ENCODE measurements at regions not wholly inside any gene's neighbourhood (a gene's known extent, or its start where the extent isn't known, plus 50 kb on each side); places are given as distances from the start of the nearest gene placed in this dataset.

DNA sequence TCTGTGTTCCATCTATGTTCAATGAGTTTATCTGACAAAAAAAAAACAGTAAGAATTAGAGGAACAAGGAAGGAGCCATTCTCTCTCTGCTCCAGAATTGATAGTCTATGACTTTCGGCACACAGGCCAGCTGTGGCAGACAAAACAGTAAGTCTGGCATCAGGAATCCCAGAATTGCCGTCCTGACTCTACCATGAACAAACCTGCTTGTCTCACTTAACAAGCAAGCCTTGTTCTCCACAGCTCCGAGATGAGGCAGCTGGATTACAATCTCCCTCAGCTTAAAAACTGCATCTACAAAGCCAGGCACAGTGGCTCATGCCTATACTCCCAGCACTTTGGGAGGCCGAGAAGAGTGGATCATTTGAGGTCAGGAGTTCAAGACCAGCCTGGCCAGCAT, 153.6 kb upstream of the TMCC3 start:
- no peak overlapping the region for H3K4me3 ChIP-seq (ENCODE audit: low read length in 2 of 2)

GRCh38 chr12:94802796-94803195, 152.4 kb upstream of the TMCC3 start:
- Histone ChIP-seq H3K36me3 (ENCODE audit: control insufficient read depth in 2 of 2, insufficient read depth in 2 of 2, low read length in 2 of 2) (no peaks in the 10 kb centered on the region), H3K4me1 (ENCODE audit: control insufficient read depth in 2 of 2, insufficient read depth in 2 of 2, low read length in 2 of 2) (no peaks in the 10 kb centered on the region), H3K9ac (ENCODE audit: low read depth in 1 of 2, low read length in 2 of 2) (no peak overlapping the region), H3K4me3 (ENCODE audit: low read length in 2 of 2) (no peak overlapping the region), H3K27me3 (ENCODE audit: control insufficient read depth in 2 of 2, insufficient read depth in 2 of 2, low read length in 2 of 2) (no peaks in the 10 kb centered on the region), H3K27ac (ENCODE audit: low read depth in 2 of 2, low read length in 2 of 2) (no peak overlapping the region), H3K9me3 (ENCODE audit: control insufficient read depth in 2 of 2, low read length in 2 of 2) (no peaks in the 10 kb centered on the region)

More for the DNA sequence above, 153.6 kb upstream of the TMCC3 start:
- Histone ChIP-seq H3K36me3 (ENCODE audit: control insufficient read depth in 2 of 2, insufficient read depth in 2 of 2, low read length in 2 of 2) (no peaks in the 10 kb centered on the region), H3K9ac (ENCODE audit: low read depth in 1 of 2, low read length in 2 of 2) (no peak overlapping the region), H3K27me3 (ENCODE audit: control insufficient read depth in 2 of 2, insufficient read depth in 2 of 2, low read length in 2 of 2) (no peaks in the 10 kb centered on the region), H3K4me1 (ENCODE audit: control insufficient read depth in 2 of 2, insufficient read depth in 2 of 2, low read length in 2 of 2) (no peaks in the 10 kb centered on the region), H3K27ac (ENCODE audit: low read depth in 2 of 2, low read length in 2 of 2) (no peak overlapping the region), H3K9me3 (ENCODE audit: control insufficient read depth in 2 of 2, low read length in 2 of 2) (no peaks in the 10 kb centered on the region)

GRCh38 chr12:94801745-94802144, 151.4 kb upstream of the TMCC3 start:
- H3K4me1 ChIP-seq (ENCODE audit: control insufficient read depth in 2 of 2, insufficient read depth in 2 of 2, low read length in 2 of 2), result no peaks in the 10 kb centered on the region
- no peak overlapping the region for H3K4me3 ChIP-seq (ENCODE audit: low read length in 2 of 2)
- no peak overlapping the region for H3K27ac ChIP-seq (ENCODE audit: low read depth in 2 of 2, low read length in 2 of 2)
- H3K9me3 ChIP-seq (ENCODE audit: control insufficient read depth in 2 of 2, low read length in 2 of 2), result no peaks in the 10 kb centered on the region
- H3K9ac ChIP-seq (ENCODE audit: low read depth in 1 of 2, low read length in 2 of 2), result no peak overlapping the region
- no peaks in the 10 kb centered on the region for H3K27me3 ChIP-seq (ENCODE audit: control insufficient read depth in 2 of 2, insufficient read depth in 2 of 2, low read length in 2 of 2)
- H3K36me3 ChIP-seq (ENCODE audit: control insufficient read depth in 2 of 2, insufficient read depth in 2 of 2, low read length in 2 of 2), result no peaks in the 10 kb centered on the region

- Histone ChIP-seq H3K27ac (ENCODE audit: low read depth in 2 of 2, low read length in 2 of 2) (no peak overlapping the region), H3K36me3 (ENCODE audit: control insufficient read depth in 2 of 2, insufficient read depth in 2 of 2, low read length in 2 of 2) (no peaks in the 10 kb centered on the region), H3K9me3 (ENCODE audit: control insufficient read depth in 2 of 2, low read length in 2 of 2) (no peaks in the 10 kb centered on the region), H3K4me3 (ENCODE audit: low read length in 2 of 2) (no peak overlapping the region), H3K27me3 (ENCODE audit: control insufficient read depth in 2 of 2, insufficient read depth in 2 of 2, low read length in 2 of 2) (no peaks in the 10 kb centered on the region), H3K9ac (ENCODE audit: low read depth in 1 of 2, low read length in 2 of 2) (no peak overlapping the region), H3K4me1 (ENCODE audit: control insufficient read depth in 2 of 2, insufficient read depth in 2 of 2, low read length in 2 of 2) (no peaks in the 10 kb centered on the region)
Observed at GRCh38 chr12:94799136-94799535, 148.8 kb upstream of the TMCC3 start.

- no peaks in the 10 kb centered on the region for H3K27me3 ChIP-seq (ENCODE audit: control insufficient read depth in 2 of 2, insufficient read depth in 2 of 2, low read length in 2 of 2)
- H3K9me3 ChIP-seq (ENCODE audit: control insufficient read depth in 2 of 2, low read length in 2 of 2), result no peaks in the 10 kb centered on the region
- H3K36me3 ChIP-seq (ENCODE audit: control insufficient read depth in 2 of 2, insufficient read depth in 2 of 2, low read length in 2 of 2), result no peaks in the 10 kb centered on the region
- H3K27ac ChIP-seq (ENCODE audit: low read depth in 2 of 2, low read length in 2 of 2), result no peak overlapping the region
- H3K4me3 ChIP-seq (ENCODE audit: low read length in 2 of 2), result no peak overlapping the region
- H3K9ac ChIP-seq (ENCODE audit: low read depth in 1 of 2, low read length in 2 of 2), result no peak overlapping the region
- no peaks in the 10 kb centered on the region for H3K4me1 ChIP-seq (ENCODE audit: control insufficient read depth in 2 of 2, insufficient read depth in 2 of 2, low read length in 2 of 2)
Observed at GRCh38 chr12:94798113-94798512, 147.8 kb upstream of the TMCC3 start.

- no peaks in the 10 kb centered on the region for H3K9me3 ChIP-seq (ENCODE audit: control insufficient read depth in 2 of 2, low read length in 2 of 2)
- no peak overlapping the region for H3K9ac ChIP-seq (ENCODE audit: low read depth in 1 of 2, low read length in 2 of 2)
- no peaks in the 10 kb centered on the region for H3K36me3 ChIP-seq (ENCODE audit: control insufficient read depth in 2 of 2, insufficient read depth in 2 of 2, low read length in 2 of 2)
- no peak overlapping the region for H3K27ac ChIP-seq (ENCODE audit: low read depth in 2 of 2, low read length in 2 of 2)
- H3K4me1 ChIP-seq (ENCODE audit: control insufficient read depth in 2 of 2, insufficient read depth in 2 of 2, low read length in 2 of 2), result no peaks in the 10 kb centered on the region
- no peak overlapping the region for H3K4me3 ChIP-seq (ENCODE audit: low read length in 2 of 2)
- H3K27me3 ChIP-seq (ENCODE audit: control insufficient read depth in 2 of 2, insufficient read depth in 2 of 2, low read length in 2 of 2), result no peaks in the 10 kb centered on the region
Observed at GRCh38 chr12:94795520-94795919, 145.2 kb upstream of the TMCC3 start.

DNA sequence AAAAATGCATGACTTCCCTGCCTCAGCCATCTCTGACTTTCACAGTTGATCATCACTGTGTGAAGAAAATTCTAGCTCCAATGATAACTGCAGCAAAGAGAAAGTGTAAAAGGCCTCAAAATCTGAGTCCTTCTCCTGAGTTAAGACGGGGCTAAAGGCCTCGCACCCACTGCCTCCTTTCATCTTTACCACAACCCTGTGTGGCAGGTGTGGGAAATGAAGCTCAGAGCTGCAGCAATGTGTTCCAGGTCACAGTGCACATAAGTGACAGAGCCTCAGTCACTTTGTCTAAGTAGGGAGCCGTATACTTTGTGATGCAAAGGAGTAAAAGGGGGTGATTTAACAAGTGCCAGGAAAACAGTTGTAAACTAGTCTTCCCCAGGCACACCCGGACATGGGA, 144.7 kb upstream of the TMCC3 start:
- H3K4me1 ChIP-seq (ENCODE audit: control insufficient read depth in 2 of 2, insufficient read depth in 2 of 2, low read length in 2 of 2), result no peaks in the 10 kb centered on the region

GRCh38 chr12:94793191-94793595, 142.8 kb upstream of the TMCC3 start:
- Histone ChIP-seq H3K9me3 (ENCODE audit: control insufficient read depth in 2 of 2, low read length in 2 of 2) (no peaks in the 10 kb centered on the region), H3K27me3 (ENCODE audit: control insufficient read depth in 2 of 2, insufficient read depth in 2 of 2, low read length in 2 of 2) (no peaks in the 10 kb centered on the region), H3K4me1 (ENCODE audit: control insufficient read depth in 2 of 2, insufficient read depth in 2 of 2, low read length in 2 of 2) (no peaks in the 10 kb centered on the region), H3K27ac (ENCODE audit: low read depth in 2 of 2, low read length in 2 of 2) (no peak overlapping the region), H3K4me3 (ENCODE audit: low read length in 2 of 2) (no peak overlapping the region), H3K9ac (ENCODE audit: low read depth in 1 of 2, low read length in 2 of 2) (no peak overlapping the region), H3K36me3 (ENCODE audit: control insufficient read depth in 2 of 2, insufficient read depth in 2 of 2, low read length in 2 of 2) (no peaks in the 10 kb centered on the region)

More for the DNA sequence above, 144.7 kb upstream of the TMCC3 start:
- Histone ChIP-seq H3K4me3 (ENCODE audit: low read length in 2 of 2) (no peak overlapping the region), H3K9me3 (ENCODE audit: control insufficient read depth in 2 of 2, low read length in 2 of 2) (no peaks in the 10 kb centered on the region), H3K27me3 (ENCODE audit: control insufficient read depth in 2 of 2, insufficient read depth in 2 of 2, low read length in 2 of 2) (no peaks in the 10 kb centered on the region), H3K9ac (ENCODE audit: low read depth in 1 of 2, low read length in 2 of 2) (no peak overlapping the region), H3K36me3 (ENCODE audit: control insufficient read depth in 2 of 2, insufficient read depth in 2 of 2, low read length in 2 of 2) (no peaks in the 10 kb centered on the region), H3K27ac (ENCODE audit: low read depth in 2 of 2, low read length in 2 of 2) (no peak overlapping the region)

DNA sequence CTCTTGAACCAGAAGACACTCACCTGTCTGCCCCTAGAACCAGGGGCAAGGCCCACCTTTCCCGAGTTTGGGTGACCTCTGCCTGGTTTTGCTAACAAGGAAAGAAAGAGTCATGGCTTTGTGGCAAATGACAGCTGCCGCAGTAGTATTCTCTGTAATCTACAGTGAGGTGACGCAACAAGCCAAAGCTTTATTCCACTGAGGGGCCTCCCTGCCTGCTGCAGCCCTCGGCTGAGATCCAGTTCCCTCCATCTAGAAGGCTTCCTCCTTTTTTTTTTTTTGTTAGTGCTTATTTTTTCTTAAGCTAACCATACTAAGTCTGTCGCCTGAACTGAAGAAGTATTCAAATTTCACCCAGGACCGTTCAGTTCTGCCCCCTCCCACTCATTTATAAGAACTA, 142.3 kb upstream of the TMCC3 start:
- no peak overlapping the region for H3K27ac ChIP-seq (ENCODE audit: low read depth in 2 of 2, low read length in 2 of 2)
- no peak overlapping the region for H3K4me3 ChIP-seq (ENCODE audit: low read length in 2 of 2)
- no peaks in the 10 kb centered on the region for H3K27me3 ChIP-seq (ENCODE audit: control insufficient read depth in 2 of 2, insufficient read depth in 2 of 2, low read length in 2 of 2)
- H3K36me3 ChIP-seq (ENCODE audit: control insufficient read depth in 2 of 2, insufficient read depth in 2 of 2, low read length in 2 of 2), result no peaks in the 10 kb centered on the region
- no peak overlapping the region for H3K9ac ChIP-seq (ENCODE audit: low read depth in 1 of 2, low read length in 2 of 2)
- no peaks in the 10 kb centered on the region for H3K4me1 ChIP-seq (ENCODE audit: control insufficient read depth in 2 of 2, insufficient read depth in 2 of 2, low read length in 2 of 2)
- no peaks in the 10 kb centered on the region for H3K9me3 ChIP-seq (ENCODE audit: control insufficient read depth in 2 of 2, low read length in 2 of 2)

DNA sequence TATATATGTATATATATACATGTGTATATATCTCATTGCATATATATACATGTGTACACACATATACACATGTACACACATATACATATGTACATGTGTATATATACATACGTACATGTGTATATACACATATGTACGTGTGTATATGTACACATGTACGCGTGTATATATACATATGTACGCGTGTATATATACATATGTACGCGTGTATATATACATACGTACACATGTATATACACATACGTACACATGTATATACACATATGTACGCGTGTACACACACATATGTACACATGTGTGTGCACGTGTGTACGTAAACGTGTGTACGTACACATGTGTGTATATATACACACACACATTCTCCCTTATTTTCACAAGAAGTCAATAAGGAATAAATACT, 141.6 kb upstream of the TMCC3 start:
- Histone ChIP-seq H3K27ac (ENCODE audit: low read depth in 2 of 2, low read length in 2 of 2) (no peak overlapping the region), H3K36me3 (ENCODE audit: control insufficient read depth in 2 of 2, insufficient read depth in 2 of 2, low read length in 2 of 2) (no peaks in the 10 kb centered on the region), H3K4me3 (ENCODE audit: low read length in 2 of 2) (no peak overlapping the region), H3K4me1 (ENCODE audit: control insufficient read depth in 2 of 2, insufficient read depth in 2 of 2, low read length in 2 of 2) (no peaks in the 10 kb centered on the region), H3K9ac (ENCODE audit: low read depth in 1 of 2, low read length in 2 of 2) (no peak overlapping the region), H3K27me3 (ENCODE audit: control insufficient read depth in 2 of 2, insufficient read depth in 2 of 2, low read length in 2 of 2) (no peaks in the 10 kb centered on the region), H3K9me3 (ENCODE audit: control insufficient read depth in 2 of 2, low read length in 2 of 2) (no peaks in the 10 kb centered on the region)

- no peak overlapping the region for H3K27ac ChIP-seq (ENCODE audit: low read depth in 2 of 2, low read length in 2 of 2)
- H3K27me3 ChIP-seq (ENCODE audit: control insufficient read depth in 2 of 2, insufficient read depth in 2 of 2, low read length in 2 of 2), result no peaks in the 10 kb centered on the region
- H3K9ac ChIP-seq (ENCODE audit: low read depth in 1 of 2, low read length in 2 of 2), result no peak overlapping the region
Observed at GRCh38 chr12:94790825-94791224, 140.5 kb upstream of the TMCC3 start.

More at GRCh38 chr12:94790825-94791224, 140.5 kb upstream of the TMCC3 start:
- no peaks in the 10 kb centered on the region for H3K9me3 ChIP-seq (ENCODE audit: control insufficient read depth in 2 of 2, low read length in 2 of 2)
- H3K4me1 ChIP-seq (ENCODE audit: control insufficient read depth in 2 of 2, insufficient read depth in 2 of 2, low read length in 2 of 2), result no peaks in the 10 kb centered on the region
- no peak overlapping the region for H3K4me3 ChIP-seq (ENCODE audit: low read length in 2 of 2)
- H3K36me3 ChIP-seq (ENCODE audit: control insufficient read depth in 2 of 2, insufficient read depth in 2 of 2, low read length in 2 of 2), result no peaks in the 10 kb centered on the region
